Osteoblast (primary cell): ENCODE measurements at regions not wholly inside any gene's neighbourhood (a gene's known extent, or its start where the extent isn't known, plus 50 kb on each side); places are given as distances from the start of the nearest gene placed in this dataset.

Source experiments
- DNase-seq: peaks from one replicate; pipeline ENCODE4 v3.0.0; 2011; ENCODE audit warnings: low spot score, mixed read lengths; ENCODE audit not compliant: insufficient read length; ENCODE audit errors: missing footprints
- H2AFZ ChIP-seq: 2 replicates; pipeline ENCODE4 v1.6.0; 2011; ENCODE audit warnings: mild to moderate bottlenecking, low read length
- H3K27ac ChIP-seq: 2 replicates; pipeline ENCODE4 v1.5.1; 2011; ENCODE audit warnings: mild to moderate bottlenecking, low read depth, low read length, moderate library complexity
- H3K27me3 ChIP-seq: 2 replicates; pipeline ENCODE4 v1.6.0; 2012; ENCODE audit warnings: mild to moderate bottlenecking, control low read depth, inconsistent platforms, low read length, moderate library complexity; ENCODE audit not compliant: insufficient read depth
- H3K36me3 ChIP-seq: 2 replicates; pipeline ENCODE4 v1.5.1; 2011; ENCODE audit warnings: mild to moderate bottlenecking, low read length, control low read depth, moderate library complexity; ENCODE audit not compliant: insufficient read depth
- H3K4me1 ChIP-seq: 2 replicates; pipeline ENCODE4 v1.5.1; 2011; ENCODE audit warnings: mild to moderate bottlenecking, low read length, control low read depth, moderate library complexity; ENCODE audit not compliant: insufficient read depth
- H3K4me2 ChIP-seq: 2 replicates; pipeline ENCODE4 v1.6.0; 2011; ENCODE audit warnings: mild to moderate bottlenecking, low read length; ENCODE audit not compliant: insufficient read depth
- H3K4me3 ChIP-seq: fragments of 200-600 bp; sonication (generic); 3 replicates; pipeline ENCODE4 v1.5.1; 2012; ENCODE audit warnings: mild to moderate bottlenecking, low read length, inconsistent platforms; ENCODE audit not compliant: insufficient read depth
- H3K79me2 ChIP-seq: 2 replicates; pipeline ENCODE4 v1.6.0; 2012; ENCODE audit warnings: mild to moderate bottlenecking, low read length, control low read depth, inconsistent platforms; ENCODE audit not compliant: insufficient read depth
- H3K9me3 ChIP-seq: 2 replicates; pipeline ENCODE4 v1.5.1; 2011; ENCODE audit warnings: low read depth, low read length, control low read depth
- H4K20me1 ChIP-seq: 2 replicates; pipeline ENCODE4 v1.6.0; 2012; ENCODE audit warnings: mild to moderate bottlenecking, low read length, control low read depth; ENCODE audit not compliant: insufficient read depth
- CTCF ChIP-seq: IDR thresholded peaks from 2 replicates; pipeline ENCODE4 v1.5.1; 2011; ENCODE audit warnings: mild to moderate bottlenecking, low read depth, low read length, moderate library complexity; ENCODE audit errors: extremely low read depth

- DNase-seq = no peak
- no peaks in the 10 kb centered on the region for H3K36me3 ChIP-seq
- no peaks in the 10 kb centered on the region for H3K27me3 ChIP-seq
- H3K4me2 ChIP-seq = no peak overlapping the region
- no peak overlapping the region for H3K4me3 ChIP-seq
- H2AFZ ChIP-seq = no peak overlapping the region
- no peak overlapping the region for H3K27ac ChIP-seq
- peaks cover 12% of the 10 kb centered on the region for H3K4me1 ChIP-seq
- no peaks in the 10 kb centered on the region for H3K79me2 ChIP-seq
- H3K9me3 ChIP-seq = no peaks in the 10 kb centered on the region
- no peak for TF ChIP-seq CTCF
- no peaks in the 10 kb centered on the region for H4K20me1 ChIP-seq
Measured at GRCh38 chr10:88045656-88046415, 182.4 kb downstream of the PTEN start.

- Histone ChIP-seq H3K9me3 (no peaks in the 10 kb centered on the region), H3K27me3 (no peaks in the 10 kb centered on the region), H3K4me2 (no peak overlapping the region), H2AFZ (no peak overlapping the region), H3K36me3 (no peaks in the 10 kb centered on the region), H3K4me3 (no peak overlapping the region), H4K20me1 (no peaks in the 10 kb centered on the region), H3K4me1 (peaks cover 3% of the 10 kb centered on the region), H3K27ac (no peak overlapping the region), H3K79me2 (no peaks in the 10 kb centered on the region)
- no peak for DNase-seq
- TF ChIP-seq CTCF = no peak
Measured at GRCh38 chr10:88047579-88047978, 184.2 kb downstream of the PTEN start.

- no peaks in the 10 kb centered on the region for H3K36me3 ChIP-seq
- no peak for TF ChIP-seq CTCF
- no peak for DNase-seq
- H3K27me3 ChIP-seq = no peaks in the 10 kb centered on the region
- no peak overlapping the region for H3K27ac ChIP-seq
- H3K9me3 ChIP-seq = no peaks in the 10 kb centered on the region
- no peak overlapping the region for H3K4me3 ChIP-seq
- H3K4me1 ChIP-seq = no peaks in the 10 kb centered on the region
- H3K4me2 ChIP-seq = no peak overlapping the region
- H4K20me1 ChIP-seq = no peaks in the 10 kb centered on the region
- no peaks in the 10 kb centered on the region for H3K79me2 ChIP-seq
- H2AFZ ChIP-seq = no peak overlapping the region
Measured at GRCh38 chr10:88048312-88048711, 184.9 kb downstream of the PTEN start.

GRCh38 chr10:88049204-88049603 lies 185.8 kb downstream of the PTEN start:
- Histone ChIP-seq H2AFZ (no peak overlapping the region), H3K36me3 (no peaks in the 10 kb centered on the region), H4K20me1 (no peaks in the 10 kb centered on the region), H3K4me3 (no peak overlapping the region), H3K27ac (no peak overlapping the region), H3K9me3 (no peaks in the 10 kb centered on the region), H3K4me1 (no peaks in the 10 kb centered on the region), H3K4me2 (no peak overlapping the region), H3K79me2 (no peaks in the 10 kb centered on the region), H3K27me3 (no peaks in the 10 kb centered on the region)
- DNase-seq = no peak
- TF ChIP-seq CTCF = no peak
